ENCODE measurements at regions not wholly inside any gene's neighbourhood (a gene's known extent, or its start where the extent isn't known, plus 50 kb on each side); places are given as distances from the start of the nearest gene placed in this dataset.

GRCh38 chr15:94001255-94001801 is 230.0 kb upstream of the MCTP2 start:
- no peak for DNase-seq

- no peak for DNase-seq
Measured at GRCh38 chr15:94000606-94001005, 230.8 kb upstream of the MCTP2 start.

GRCh38 chr15:93997071-93997658 is 234.2 kb upstream of the MCTP2 start:
- DNase-seq = peak; percentile 36

GRCh38 chr15:93989440-93989998 is 241.8 kb upstream of the MCTP2 start:
- DNase-seq = no peak

GRCh38 chr15:93987068-93987467 is 244.3 kb upstream of the MCTP2 start:
- no peak for DNase-seq

- DNase-seq = no peak
Measured at GRCh38 chr15:93986400-93986984, 244.9 kb upstream of the MCTP2 start.

- peak; percentile 5 for DNase-seq
Measured at GRCh38 chr15:93985925-93986324, 245.4 kb upstream of the MCTP2 start.

GRCh38 chr15:93985176-93985575 is 246.2 kb upstream of the MCTP2 start:
- DNase-seq = no peak

GRCh38 chr15:93983526-93983925 is 247.8 kb upstream of the MCTP2 start:
- DNase-seq = no peak

- DNase-seq = no peak
Measured at GRCh38 chr15:93982226-93982727, 249.1 kb upstream of the MCTP2 start.

- DNase-seq = no peak
Measured at GRCh38 chr15:93981706-93982105, 249.7 kb upstream of the MCTP2 start.

GRCh38 chr15:93980261-93980911 is 251.0 kb upstream of the MCTP2 start:
- no peak for DNase-seq

- peak; percentile 11 for DNase-seq
Measured at GRCh38 chr15:93974804-93975481, 256.4 kb upstream of the MCTP2 start.

- no peak for DNase-seq
Measured at GRCh38 chr15:93973287-93973686, 258.1 kb upstream of the MCTP2 start.

- DNase-seq = no peak
Measured at GRCh38 chr15:93968773-93969172, 262.6 kb upstream of the MCTP2 start.

- DNase-seq = no peak
Measured at GRCh38 chr15:93965304-93965908, 266.0 kb upstream of the MCTP2 start.

- DNase-seq = no peak
Measured at GRCh38 chr15:93954985-93955571, 276.3 kb upstream of the MCTP2 start.

GRCh38 chr15:93948726-93949125 is 282.6 kb upstream of the MCTP2 start:
- no peak for DNase-seq

GRCh38 chr15:93943586-93943985 is 287.8 kb upstream of the MCTP2 start:
- DNase-seq = no peak

GRCh38 chr15:93942269-93942694 is 289.1 kb upstream of the MCTP2 start:
- no peak for DNase-seq

- no peak for DNase-seq
Measured at GRCh38 chr15:93941697-93942096, 289.7 kb upstream of the MCTP2 start.

GRCh38 chr15:93940226-93940625 is 291.1 kb upstream of the MCTP2 start:
- DNase-seq = no peak
